MCF 10A (cell line): ENCODE measurements at regions not wholly inside any gene's neighbourhood (a gene's known extent, or its start where the extent isn't known, plus 50 kb on each side); places are given as distances from the start of the nearest gene placed in this dataset.

Experiments used
- BruUV-seq: library from RNA; stranded (reverse); fragments of 400-500 nt; replicated peaks from 2 replicates; lab custom pipeline; 2021; lab: Mats Ljungman, UMichigan
- CTCF ChIA-PET: fragments of 300-600 bp; sonication (Branson Sonifier 250); formaldehyde crosslinking; extraction: SDS; loops from one replicate; lab custom pipeline; 2021; ENCODE audit warnings: antibody characterized with exemption, inconsistent platforms; lab: Yijun Ruan, JAX
- POLR2A ChIA-PET: fragments of 300-600, 350-650 bp; sonication (Branson Sonifier 250); formaldehyde crosslinking; extraction: SDS; loops from one replicate; lab custom pipeline; 2020; ENCODE audit warnings: antibody characterized with exemption, inconsistent platforms; lab: Yijun Ruan, JAX
- DNase-seq: peaks from one replicate; pipeline ENCODE4 v3.0.0-alpha.2; 2018; ENCODE audit not compliant: unreplicated experiment
- H3K27ac Mint-ChIP-seq: one replicate; pipeline ENCODE4 v1.8.0; 2022; ENCODE audit warnings: mild to moderate bottlenecking, low read depth, mixed read lengths; ENCODE audit not compliant: unreplicated experiment
- H3K27me3 Mint-ChIP-seq: one replicate; pipeline ENCODE4 v1.8.0; 2022; ENCODE audit warnings: mixed read lengths; ENCODE audit not compliant: insufficient read depth, unreplicated experiment
- H3K36me3 Mint-ChIP-seq: one replicate; pipeline ENCODE4 v1.8.0; 2022; ENCODE audit warnings: mild to moderate bottlenecking, moderate library complexity, mixed read lengths; ENCODE audit not compliant: insufficient read depth, unreplicated experiment
- H3K4me1 Mint-ChIP-seq: one replicate; pipeline ENCODE4 v1.8.0; 2022; ENCODE audit warnings: mixed read lengths; ENCODE audit not compliant: insufficient read depth, unreplicated experiment
- H3K4me3 Mint-ChIP-seq: one replicate; pipeline ENCODE4 v1.8.0; 2022; ENCODE audit warnings: mild to moderate bottlenecking, moderate library complexity, mixed read lengths; ENCODE audit not compliant: unreplicated experiment
- H3K9me3 Mint-ChIP-seq: one replicate; pipeline ENCODE4 v1.8.0; 2022; ENCODE audit warnings: mixed read lengths; ENCODE audit not compliant: unreplicated experiment
- CTCF ChIP-seq: fragments of 200-600 bp; IDR thresholded peaks from one replicate; pipeline ENCODE4 v1.8.0; 2022; ENCODE audit warnings: antibody characterized with exemption, mild to moderate bottlenecking; ENCODE audit not compliant: unreplicated experiment
- intact Hi-C: fragments of 100-400 bp; cut with micrococcal nuclease; formaldehyde crosslinking; loops from 2 replicates; pipeline ENCODE4 v1.14.1; 2022

- H3K4me1 Mint-ChIP-seq = peaks cover 8% of the 10 kb centered on the region
- no TSS peak for BruUV-seq
- no peak overlapping the region for H3K4me3 Mint-ChIP-seq
- H3K36me3 Mint-ChIP-seq = no peaks in the 10 kb centered on the region
- POLR2A ChIA-PET = no interaction called here
- no peaks in the 10 kb centered on the region for H3K27me3 Mint-ChIP-seq
- DNase-seq = no peak
- TF ChIP-seq CTCF = no peak
- intact Hi-C loops = no loop called here
- H3K9me3 Mint-ChIP-seq = peaks cover 16% of the 10 kb centered on the region
- H3K27ac Mint-ChIP-seq = no peak overlapping the region
- CTCF ChIA-PET = no interaction called here
Observed at GRCh38 chr18:2201036-2201600, 370.2 kb downstream of the METTL4 start.

GRCh38 chr18:2204736-2205135 lies 366.6 kb downstream of the METTL4 start:
- ChIA-PET POLR2A (no interaction called here), CTCF (interaction anchor here (4.7 kb wide), 1 partner anchor 19 kb away, joined by 15 read pairs; no protein-coding TSS in a partner anchor)

GRCh38 chr18:2207294-2207693 lies 364.0 kb downstream of the METTL4 start:
- no TSS peak for BruUV-seq
- Mint-ChIP-seq H3K27ac (no peak overlapping the region), H3K9me3 (no peaks in the 10 kb centered on the region), H3K4me1 (no peaks in the 10 kb centered on the region), H3K4me3 (no peak overlapping the region), H3K36me3 (no peaks in the 10 kb centered on the region), H3K27me3 (no peaks in the 10 kb centered on the region)
- DNase-seq = no peak
- CTCF ChIA-PET = interaction anchor here (0.6 kb wide), 1 partner anchor 100 kb away, joined by 3 read pairs; no protein-coding TSS in a partner anchor
- POLR2A ChIA-PET = no interaction called here
- intact Hi-C loops = no loop called here
- TF ChIP-seq CTCF = no peak

More at GRCh38 chr18:2204736-2205135, 366.6 kb downstream of the METTL4 start:
- no peaks in the 10 kb centered on the region for H3K36me3 Mint-ChIP-seq
- peaks cover 8% of the 10 kb centered on the region for H3K9me3 Mint-ChIP-seq
- no TSS peak for BruUV-seq
- TF ChIP-seq CTCF = no peak
- H3K4me3 Mint-ChIP-seq = no peak overlapping the region
- DNase-seq = no peak
- H3K4me1 Mint-ChIP-seq = no peaks in the 10 kb centered on the region
- no peak overlapping the region for H3K27ac Mint-ChIP-seq
- no peaks in the 10 kb centered on the region for H3K27me3 Mint-ChIP-seq
- intact Hi-C loops = no loop called here

GRCh38 chr18:2212598-2213205 lies 358.6 kb downstream of the METTL4 start:
- intact Hi-C loops = no loop called here
- Mint-ChIP-seq H3K4me3 (no peak overlapping the region), H3K4me1 (no peaks in the 10 kb centered on the region), H3K27me3 (no peaks in the 10 kb centered on the region), H3K9me3 (peaks cover 8% of the 10 kb centered on the region), H3K36me3 (peaks cover 6% of the 10 kb centered on the region), H3K27ac (no peak overlapping the region)
- POLR2A ChIA-PET = no interaction called here
- no peak for DNase-seq
- no TSS peak for BruUV-seq
- CTCF ChIA-PET = interaction anchor here (0.5 kb wide), 1 partner anchor 982 kb away, joined by 4 read pairs; no protein-coding TSS in a partner anchor
- TF ChIP-seq CTCF = no peak
